Endothelial cell of umbilical vein (primary cell): ENCODE measurements at regions not wholly inside any gene's neighbourhood (a gene's known extent, or its start where the extent isn't known, plus 50 kb on each side); places are given as distances from the start of the nearest gene placed in this dataset.

Experiments used
- BruUV-seq: library from RNA; stranded (reverse); fragments of 400-500 nt; replicated peaks from 2 replicates; lab custom pipeline; 2021; lab: Mats Ljungman, UMichigan
- CTCF ChIA-PET: fragments of 300-600, 350-600 bp; sonication (Branson Sonifier 250); formaldehyde crosslinking; loops from one replicate; lab custom pipeline; 2021; ENCODE audit warnings: antibody characterized with exemption, inconsistent platforms; lab: Charles Lee
- POLR2A ChIA-PET: fragments of 300-600, 350-600 bp; sonication (Branson Sonifier 250); formaldehyde crosslinking; loops from one replicate; lab custom pipeline; 2021; ENCODE audit warnings: antibody characterized with exemption, inconsistent platforms; lab: Charles Lee
- DNase-seq: peaks from one replicate; pipeline ENCODE4 v3.0.0-alpha.2; 2011; ENCODE audit warnings: low read depth, low spot score
- FAIRE-seq: peaks from 2 replicates; lab custom pipeline; 2011; peaks lifted over from hg19 to GRCh38; lab: Jason Lieb, UNC
- H2AFZ ChIP-seq: 2 replicates; pipeline ENCODE4 v1.6.0; 2012; ENCODE audit warnings: low read depth, low read length, control low read depth, inconsistent platforms
- H3K27ac ChIP-seq: 2 replicates; pipeline ENCODE4 v1.5.1; 2011; ENCODE audit warnings: low read depth, mild to moderate bottlenecking, control low read depth, low read length, moderate library complexity; ENCODE audit not compliant: insufficient read depth
- H3K27me3 ChIP-seq, 2 experiments: 2 replicates each; pipeline versions ENCODE4 v1.6.0 to v1.6.1; 2011; ENCODE audit warnings: low read length in 2 of 2, mixed read lengths in 1 of 2; ENCODE audit not compliant: control insufficient read depth in 2 of 2, insufficient read depth in 2 of 2
- H3K36me3 ChIP-seq, 2 experiments: 2 replicates in 1 of 2; 3 replicates in 1 of 2; pipeline ENCODE4 v1.5.1; 2011; ENCODE audit warnings: low read length in 2 of 2, mild to moderate bottlenecking in 1 of 2, moderate library complexity in 1 of 2; ENCODE audit not compliant: control insufficient read depth in 2 of 2, insufficient read depth in 2 of 2; ENCODE audit errors: extremely low read depth in 1 of 2
- H3K4me1 ChIP-seq: 3 replicates; pipeline ENCODE4 v1.5.1; 2011; ENCODE audit warnings: mild to moderate bottlenecking, low read length; ENCODE audit not compliant: control insufficient read depth, insufficient read depth; ENCODE audit errors: extremely low read depth
- H3K4me2 ChIP-seq: 2 replicates; pipeline ENCODE4 v1.6.1; 2011; ENCODE audit warnings: low read length, control low read depth, mixed read lengths; ENCODE audit not compliant: insufficient read depth
- H3K4me3 ChIP-seq, 3 experiments: fragments of 200-600 bp in 1 of 3; sonication (generic), shearing (Covaris generic) in 1 of 3; replicated peaks in 1 of 3; 2 replicates each; pipeline ENCODE4 v1.5.1; 2011 to 2016; ENCODE audit warnings: control low read depth in 3 of 3, low read length in 3 of 3, mild to moderate bottlenecking in 2 of 3, inconsistent platforms in 1 of 3, low read depth in 1 of 3, moderate library complexity in 1 of 3; ENCODE audit not compliant: insufficient read depth in 1 of 3
- H3K79me2 ChIP-seq: 2 replicates; pipeline ENCODE4 v1.6.0; 2012; ENCODE audit warnings: low read length, inconsistent platforms; ENCODE audit not compliant: control insufficient read depth, insufficient read depth
- H3K9ac ChIP-seq: replicated peaks from 2 replicates; pipeline ENCODE3; 2011; ENCODE audit warnings: low read length, control low read depth; ENCODE audit not compliant: insufficient read depth; ENCODE audit errors: extremely low read depth
- H3K9me1 ChIP-seq: replicated peaks from 3 replicates; pipeline ENCODE4 v1.6.0; 2011; ENCODE audit warnings: mild to moderate bottlenecking, low read length; ENCODE audit not compliant: control insufficient read depth, insufficient read depth; ENCODE audit errors: extremely low read depth
- H3K9me3 ChIP-seq: replicated peaks from 2 replicates; pipeline ENCODE4 v1.5.1; 2012; ENCODE audit warnings: low read length, inconsistent platforms; ENCODE audit not compliant: control insufficient read depth, insufficient read depth
- H4K20me1 ChIP-seq: replicated peaks from 2 replicates; pipeline ENCODE3; 2011; ENCODE audit warnings: mild to moderate bottlenecking, low read length; ENCODE audit not compliant: control insufficient read depth, insufficient read depth; ENCODE audit errors: extremely low read depth
- EZH2 ChIP-seq: IDR thresholded peaks from 2 replicates; pipeline ENCODE4 v1.6.1; 2012; ENCODE audit warnings: borderline replicate concordance, low read depth, mild to moderate bottlenecking, moderate library complexity, low read length, inconsistent platforms; ENCODE audit not compliant: severe bottlenecking
- FOS ChIP-seq: IDR thresholded peaks from 2 replicates; pipeline ENCODE4 v1.6.1; 2011; ENCODE audit warnings: mild to moderate bottlenecking, low read length, moderate library complexity, borderline replicate concordance; ENCODE audit not compliant: insufficient read depth
- GATA2 ChIP-seq: IDR thresholded peaks from 2 replicates; pipeline ENCODE4 v1.7.0; 2011; ENCODE audit warnings: low read depth, mild to moderate bottlenecking, moderate library complexity, mixed read lengths, low read length; ENCODE audit not compliant: insufficient read length, insufficient read depth
- JUN ChIP-seq: IDR thresholded peaks from 2 replicates; pipeline ENCODE4 v1.6.1; 2011; ENCODE audit warnings: borderline replicate concordance, low read depth; ENCODE audit not compliant: insufficient read length, insufficient read depth
- MYC ChIP-seq: IDR thresholded peaks from one replicate; pipeline ENCODE4 v1.6.1; 2011; ENCODE audit warnings: mild to moderate bottlenecking, low read depth, low read length
- POLR2A ChIP-seq: IDR thresholded peaks from 2 replicates; pipeline ENCODE4 v1.6.1; 2012; ENCODE audit warnings: low read depth, mild to moderate bottlenecking, control low read depth, low read length
- POLR2AphosphoS5 ChIP-seq: IDR thresholded peaks from 2 replicates; pipeline ENCODE4 v1.6.1; 2012; ENCODE audit warnings: low read depth, mild to moderate bottlenecking, control low read depth, low read length, moderate library complexity; ENCODE audit not compliant: insufficient read depth
- dilution Hi-C: fragments of 300-500 bp; cut with MboI; formaldehyde crosslinking; loops from one replicate; pipeline ENCODE4 v1.15.0; 2019; ENCODE audit warnings: low sequenced_read_pairs; ENCODE audit not compliant: extremely low pct_ligation_motif_present
- intact Hi-C: fragments of 100-400 bp; cut with micrococcal nuclease; formaldehyde crosslinking; loops from one replicate; pipeline ENCODE4 v1.10.0; 2022
- TF ChIP-seq, protein P1 (sequence below), 2 donors: IDR thresholded peaks; 1 replicate in 1 of 2; 2 replicates in 1 of 2; pipeline ENCODE4 v1.5.1; 2011; ENCODE audit warnings: low read length in 2 of 2, mild to moderate bottlenecking in 2 of 2, moderate library complexity in 2 of 2, control low read depth in 1 of 2, inconsistent platforms in 1 of 2, low read depth in 1 of 2; ENCODE audit not compliant: insufficient read depth in 1 of 2; ENCODE audit errors: extremely low read depth in 1 of 2
- TF ChIP-seq, protein P2 (sequence below): IDR thresholded peaks from 2 replicates; pipeline ENCODE4 v1.6.1; 2011; ENCODE audit not compliant: insufficient read depth, insufficient read length

DNA sequence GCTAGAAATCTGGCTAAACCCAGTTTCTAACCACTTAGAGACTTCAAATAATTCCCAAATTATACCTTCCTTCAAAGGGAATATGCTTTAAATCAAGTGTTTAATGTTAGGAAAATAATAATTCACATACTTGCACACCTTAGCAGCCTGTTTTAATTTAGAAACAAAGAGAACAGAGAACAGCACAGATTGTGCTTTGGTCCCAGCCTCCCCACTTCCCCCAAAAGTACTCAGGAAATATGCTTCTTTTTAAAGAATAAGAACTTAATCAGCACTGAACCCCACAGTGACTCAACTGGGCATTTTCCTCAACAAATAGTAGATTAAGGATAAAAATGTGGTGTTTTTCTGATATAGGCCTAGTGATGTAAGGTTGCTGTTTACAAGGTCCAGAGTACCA is 295.8 kb downstream of the GBA3 start:
- POLR2A ChIA-PET = no interaction called here
- no TSS peak for BruUV-seq
- H3K27ac ChIP-seq = no peak overlapping the region

More for the DNA sequence above, 295.8 kb downstream of the GBA3 start:
- H3K4me2 ChIP-seq = no peak overlapping the region
- H3K4me3 ChIP-seq = no peak overlapping the region
- H3K4me1 ChIP-seq = no peaks in the 10 kb centered on the region
- dilution Hi-C loops = no loop called here
- no peak overlapping the region for H2AFZ ChIP-seq
- no peak for DNase-seq
- H3K79me2 ChIP-seq = no peaks in the 10 kb centered on the region
- peaks cover 8% of the 10 kb centered on the region for H3K9me3 ChIP-seq
- CTCF ChIA-PET = no interaction called here
- no peaks in the 10 kb centered on the region for H4K20me1 ChIP-seq
- no peaks in the 10 kb centered on the region for H3K27me3 ChIP-seq
- intact Hi-C loops = no loop called here
- H3K9me1 ChIP-seq = no peaks in the 10 kb centered on the region
- TF ChIP-seq POLR2AphosphoS5 = no peak
- TF ChIP-seq, protein P1, sequence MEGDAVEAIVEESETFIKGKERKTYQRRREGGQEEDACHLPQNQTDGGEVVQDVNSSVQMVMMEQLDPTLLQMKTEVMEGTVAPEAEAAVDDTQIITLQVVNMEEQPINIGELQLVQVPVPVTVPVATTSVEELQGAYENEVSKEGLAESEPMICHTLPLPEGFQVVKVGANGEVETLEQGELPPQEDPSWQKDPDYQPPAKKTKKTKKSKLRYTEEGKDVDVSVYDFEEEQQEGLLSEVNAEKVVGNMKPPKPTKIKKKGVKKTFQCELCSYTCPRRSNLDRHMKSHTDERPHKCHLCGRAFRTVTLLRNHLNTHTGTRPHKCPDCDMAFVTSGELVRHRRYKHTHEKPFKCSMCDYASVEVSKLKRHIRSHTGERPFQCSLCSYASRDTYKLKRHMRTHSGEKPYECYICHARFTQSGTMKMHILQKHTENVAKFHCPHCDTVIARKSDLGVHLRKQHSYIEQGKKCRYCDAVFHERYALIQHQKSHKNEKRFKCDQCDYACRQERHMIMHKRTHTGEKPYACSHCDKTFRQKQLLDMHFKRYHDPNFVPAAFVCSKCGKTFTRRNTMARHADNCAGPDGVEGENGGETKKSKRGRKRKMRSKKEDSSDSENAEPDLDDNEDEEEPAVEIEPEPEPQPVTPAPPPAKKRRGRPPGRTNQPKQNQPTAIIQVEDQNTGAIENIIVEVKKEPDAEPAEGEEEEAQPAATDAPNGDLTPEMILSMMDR (IDR thresholded peaks at IDR 0.05; ENCODE audit: extremely low read depth in 1 of 2, insufficient read depth in 1 of 2, low read depth in 1 of 2, low read length in 2 of 2) = no peak
- TF ChIP-seq MYC = no peak
- TF ChIP-seq EZH2 = no peak
- no peak for TF ChIP-seq GATA2
- no peak for TF ChIP-seq FOS
- TF ChIP-seq JUN = no peak
- TF ChIP-seq, protein P2, sequence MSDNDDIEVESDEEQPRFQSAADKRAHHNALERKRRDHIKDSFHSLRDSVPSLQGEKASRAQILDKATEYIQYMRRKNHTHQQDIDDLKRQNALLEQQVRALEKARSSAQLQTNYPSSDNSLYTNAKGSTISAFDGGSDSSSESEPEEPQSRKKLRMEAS = no peak
- no peak for TF ChIP-seq POLR2A
- FAIRE-seq = no peak
- H3K9ac ChIP-seq = no peak overlapping the region
- H3K36me3 ChIP-seq = no peaks in the 10 kb centered on the region
